ENCODE measurements at regions not wholly inside any gene's neighbourhood (a gene's known extent, or its start where the extent isn't known, plus 50 kb on each side); places are given as distances from the start of the nearest gene placed in this dataset.

- intact Hi-C loops (cut with DNase I), result no loop called here
- Histone ChIP-seq H3K27ac (no peak overlapping the region), H3K4me1 (replicated peaks in 1 of 2) (no peaks in the 10 kb centered on the region), H3K9me3 (replicated peaks in 1 of 3) (no peaks in the 10 kb centered on the region), H3K4me3 (no peak overlapping the region), H3K27me3 (no peaks in the 10 kb centered on the region), H3K36me3 (replicated peaks in 1 of 2) (no peaks in the 10 kb centered on the region)
- no peak for DNase-seq
- WGBS, 4 donors, result 73 to 85% (median 82%) methylated on average over 5 of the region's 5 CpGs
- TF ChIP-seq POLR2A (IDR thresholded peaks at IDR 0.05) (no peak), CTCF (IDR thresholded peaks at IDR 0.05) (no peak)
Measured at GRCh38 chr13:104810242-104810641, 1725.2 kb downstream of the EFNB2 start.

GRCh38 chr13:104809483-104809882 lies 1726.0 kb downstream of the EFNB2 start:
- intact Hi-C loops (cut with DNase I), result no loop called here
- TF ChIP-seq POLR2A (IDR thresholded peaks at IDR 0.05) (no peak), CTCF (IDR thresholded peaks at IDR 0.05) (no peak)
- no peaks in the 10 kb centered on the region for H3K4me1 ChIP-seq (replicated peaks in 1 of 2)
- no peak for DNase-seq
- H3K9me3 ChIP-seq (replicated peaks in 1 of 3), result no peaks in the 10 kb centered on the region
- H3K27me3 ChIP-seq, result no peaks in the 10 kb centered on the region
- no peak overlapping the region for H3K4me3 ChIP-seq
- 78 to 87% (median 84%) methylated on average over 4 of the region's 4 CpGs for WGBS, 4 donors
- no peaks in the 10 kb centered on the region for H3K36me3 ChIP-seq (replicated peaks in 1 of 2)
- no peak overlapping the region for H3K27ac ChIP-seq

- 71 to 83% (median 76%) methylated on average over 2 of the region's 2 CpGs for WGBS, 4 donors
- Histone ChIP-seq H3K27me3 (no peaks in the 10 kb centered on the region), H3K9me3 (replicated peaks in 1 of 3) (no peaks in the 10 kb centered on the region), H3K27ac (no peak overlapping the region), H3K36me3 (replicated peaks in 1 of 2) (no peaks in the 10 kb centered on the region), H3K4me1 (replicated peaks in 1 of 2) (no peaks in the 10 kb centered on the region), H3K4me3 (no peak overlapping the region)
- no peak for DNase-seq
- intact Hi-C loops (cut with DNase I), result no loop called here
- TF ChIP-seq CTCF (IDR thresholded peaks at IDR 0.05) (no peak), POLR2A (IDR thresholded peaks at IDR 0.05) (no peak)
Measured at GRCh38 chr13:104805346-104805745, 1730.1 kb downstream of the EFNB2 start.

- TF ChIP-seq POLR2A (IDR thresholded peaks at IDR 0.05) (no peak), CTCF (IDR thresholded peaks at IDR 0.05) (no peak)
- Histone ChIP-seq H3K4me3 (no peak overlapping the region), H3K4me1 (replicated peaks in 1 of 2) (no peaks in the 10 kb centered on the region), H3K27me3 (no peaks in the 10 kb centered on the region), H3K36me3 (replicated peaks in 1 of 2) (no peaks in the 10 kb centered on the region), H3K27ac (no peak overlapping the region), H3K9me3 (replicated peaks in 1 of 3) (no peaks in the 10 kb centered on the region)
- 76 to 92% (median 89%) methylated on average over 2 of the region's 2 CpGs for WGBS, 4 donors
- intact Hi-C loops (cut with DNase I), result no loop called here
- no peak for DNase-seq
Measured at GRCh38 chr13:104799152-104799551, 1732.9 kb upstream of the SLC10A2 start.
